OCI-LY7 (cell line): ENCODE measurements at regions not wholly inside any gene's neighbourhood (a gene's known extent, or its start where the extent isn't known, plus 50 kb on each side); places are given as distances from the start of the nearest gene placed in this dataset.

Experiments used
- BruUV-seq: library from RNA; stranded (reverse); fragments of 400-500 nt; replicated peaks from 2 replicates; lab custom pipeline; 2021; lab: Mats Ljungman, UMichigan
- CTCF ChIA-PET: fragments of 300-600 bp; sonication (Branson Sonifier 250); formaldehyde crosslinking; loops from one replicate; lab custom pipeline; 2022; ENCODE audit warnings: antibody characterized with exemption; ENCODE audit not compliant: unreplicated experiment; lab: Charles Lee
- POLR2A ChIA-PET: fragments of 300-600 bp; sonication (Branson Sonifier 250); formaldehyde crosslinking; loops from one replicate; lab custom pipeline; 2022; ENCODE audit warnings: antibody characterized with exemption; lab: Charles Lee
- DNase-seq: peaks from one replicate; pipeline ENCODE4 v3.0.0-alpha.2; 2015; ENCODE audit warnings: low spot score
- H2AFZ ChIP-seq: fragments of 200-600 bp; sonication (generic), shearing (Covaris generic); 2 replicates; pipeline ENCODE4 v1.6.1; 2014; ENCODE audit warnings: mild to moderate bottlenecking, antibody characterized with exemption, low read length, moderate library complexity
- H3K27ac ChIP-seq: fragments of 200-600 bp; sonication (generic); 2 replicates; pipeline ENCODE4 v1.5.1; 2014; ENCODE audit warnings: mixed run types, low read depth, mild to moderate bottlenecking, moderate library complexity, low read length, inconsistent platforms; ENCODE audit not compliant: poor library complexity, severe bottlenecking
- H3K36me3 ChIP-seq: fragments of 200-600 bp; sonication (generic); 2 replicates; pipeline ENCODE4 v1.6.1; 2014; ENCODE audit warnings: mild to moderate bottlenecking, antibody characterized with exemption, low read length, moderate library complexity, mixed read lengths; ENCODE audit not compliant: insufficient read depth
- H3K4me1 ChIP-seq: fragments of 200-600 bp; sonication (generic); 2 replicates; pipeline ENCODE4 v1.5.1; 2014; ENCODE audit warnings: mild to moderate bottlenecking, low read length; ENCODE audit not compliant: insufficient read depth, poor library complexity, severe bottlenecking
- H3K4me2 ChIP-seq: fragments of 200-600 bp; sonication (generic); 2 replicates; pipeline ENCODE4 v1.6.1; 2014; ENCODE audit warnings: mild to moderate bottlenecking, low read length
- H3K4me3 ChIP-seq: fragments of 200-600 bp; sonication (generic); 2 replicates; pipeline ENCODE4 v1.5.1; 2014; ENCODE audit warnings: mild to moderate bottlenecking, low read depth, low read length; ENCODE audit not compliant: poor library complexity, severe bottlenecking
- H3K79me2 ChIP-seq: fragments of 200-600 bp; sonication (generic); 2 replicates; pipeline ENCODE4 v1.6.1; 2016; ENCODE audit warnings: low read depth, mild to moderate bottlenecking, low read length, moderate library complexity, mixed read lengths; ENCODE audit not compliant: insufficient read depth
- H3K9me2 ChIP-seq: fragments of 200-600 bp; sonication (generic); 2 replicates; pipeline ENCODE4 v1.6.1; 2016; ENCODE audit warnings: mild to moderate bottlenecking, low read length, mixed read lengths; ENCODE audit not compliant: insufficient read depth
- H3K9me3 ChIP-seq: fragments of 200-600 bp; sonication (generic); 2 replicates; pipeline ENCODE4 v1.6.1; 2014; ENCODE audit warnings: mild to moderate bottlenecking, mixed run types, low read length, mixed read lengths
- H4K20me1 ChIP-seq: fragments of 200-600 bp; sonication (generic); 2 replicates; pipeline ENCODE4 v1.6.1; 2014; ENCODE audit warnings: mild to moderate bottlenecking, antibody characterized with exemption, low read length, moderate library complexity, mixed read lengths; ENCODE audit not compliant: insufficient read depth
- EZH2phosphoT487 ChIP-seq: fragments of 200-600 bp; sonication (generic); IDR thresholded peaks from 2 replicates; pipeline ENCODE4 v1.6.1; 2018; ENCODE audit warnings: low read depth, borderline replicate concordance, mild to moderate bottlenecking, mixed run types, antibody characterized with exemption, low read length, moderate library complexity, mixed read lengths
- intact Hi-C: fragments of 100-400 bp; cut with micrococcal nuclease; formaldehyde crosslinking; loops from one replicate; pipeline ENCODE4 v1.10.0; 2022; ENCODE audit not compliant: unreplicated experiment
- TF ChIP-seq, protein P1 (sequence below): fragments of 200-600 bp; sonication (generic); conservative IDR thresholded peaks from 2 replicates; pipeline ENCODE4 v1.5.1; 2014; ENCODE audit warnings: mild to moderate bottlenecking, antibody characterized with exemption, low read length, moderate library complexity, mixed read lengths

GRCh38 chr13:88736026-88736425 lies 1064.9 kb downstream of the SLITRK5 start:
- H3K36me3 ChIP-seq = no peaks in the 10 kb centered on the region
- no peaks in the 10 kb centered on the region for H4K20me1 ChIP-seq
- no peak overlapping the region for H2AFZ ChIP-seq
- no peak for DNase-seq
- no peaks in the 10 kb centered on the region for H3K79me2 ChIP-seq
- H3K4me2 ChIP-seq = no peak overlapping the region
- no TSS peak for BruUV-seq
- no peaks in the 10 kb centered on the region for H3K9me2 ChIP-seq
- no peak for TF ChIP-seq EZH2phosphoT487
- TF ChIP-seq, protein P1, sequence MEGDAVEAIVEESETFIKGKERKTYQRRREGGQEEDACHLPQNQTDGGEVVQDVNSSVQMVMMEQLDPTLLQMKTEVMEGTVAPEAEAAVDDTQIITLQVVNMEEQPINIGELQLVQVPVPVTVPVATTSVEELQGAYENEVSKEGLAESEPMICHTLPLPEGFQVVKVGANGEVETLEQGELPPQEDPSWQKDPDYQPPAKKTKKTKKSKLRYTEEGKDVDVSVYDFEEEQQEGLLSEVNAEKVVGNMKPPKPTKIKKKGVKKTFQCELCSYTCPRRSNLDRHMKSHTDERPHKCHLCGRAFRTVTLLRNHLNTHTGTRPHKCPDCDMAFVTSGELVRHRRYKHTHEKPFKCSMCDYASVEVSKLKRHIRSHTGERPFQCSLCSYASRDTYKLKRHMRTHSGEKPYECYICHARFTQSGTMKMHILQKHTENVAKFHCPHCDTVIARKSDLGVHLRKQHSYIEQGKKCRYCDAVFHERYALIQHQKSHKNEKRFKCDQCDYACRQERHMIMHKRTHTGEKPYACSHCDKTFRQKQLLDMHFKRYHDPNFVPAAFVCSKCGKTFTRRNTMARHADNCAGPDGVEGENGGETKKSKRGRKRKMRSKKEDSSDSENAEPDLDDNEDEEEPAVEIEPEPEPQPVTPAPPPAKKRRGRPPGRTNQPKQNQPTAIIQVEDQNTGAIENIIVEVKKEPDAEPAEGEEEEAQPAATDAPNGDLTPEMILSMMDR = no peak
- ChIA-PET CTCF (no interaction called here), POLR2A (no interaction called here)
- no peaks in the 10 kb centered on the region for H3K9me3 ChIP-seq
- no peaks in the 10 kb centered on the region for H3K4me1 ChIP-seq
- no peak overlapping the region for H3K4me3 ChIP-seq
- H3K27ac ChIP-seq = no peak overlapping the region
- intact Hi-C loops = no loop called here

DNA sequence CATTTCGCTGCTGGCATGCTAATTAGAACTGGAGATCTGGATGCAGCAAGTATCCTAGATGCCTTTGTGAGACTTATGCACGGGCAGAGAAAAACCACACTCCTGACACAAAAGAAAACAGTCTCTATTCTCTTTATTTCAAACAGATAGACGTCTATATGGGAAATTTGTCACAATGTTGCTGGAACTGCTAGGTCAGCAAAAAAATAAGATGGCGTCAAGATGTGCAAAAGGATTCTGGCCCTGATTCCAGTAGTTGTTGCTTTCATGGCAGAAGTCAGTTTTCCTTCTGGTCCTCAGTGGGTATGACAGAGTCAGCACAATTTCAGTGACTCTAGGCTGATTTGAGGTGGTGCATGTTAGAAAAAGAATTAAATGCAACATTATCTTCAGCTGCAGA lies 1068.0 kb downstream of the SLITRK5 start:
- no peaks in the 10 kb centered on the region for H3K4me1 ChIP-seq
- H3K9me2 ChIP-seq = no peaks in the 10 kb centered on the region
- DNase-seq = no peak
- no peak overlapping the region for H3K4me3 ChIP-seq
- H4K20me1 ChIP-seq = no peaks in the 10 kb centered on the region
- no peak overlapping the region for H3K27ac ChIP-seq
- no peaks in the 10 kb centered on the region for H3K9me3 ChIP-seq
- intact Hi-C loops = no loop called here
- TF ChIP-seq, protein P1 = no peak
- TF ChIP-seq EZH2phosphoT487 = no peak
- no peaks in the 10 kb centered on the region for H3K36me3 ChIP-seq
- no peak overlapping the region for H2AFZ ChIP-seq
- H3K79me2 ChIP-seq = no peaks in the 10 kb centered on the region
- POLR2A ChIA-PET = interaction anchor here (0.8 kb wide), 1 partner anchor 20 kb away, joined by 4 read pairs; no protein-coding TSS in a partner anchor
- CTCF ChIA-PET = no interaction called here
- H3K4me2 ChIP-seq = no peak overlapping the region
- no TSS peak for BruUV-seq

DNA sequence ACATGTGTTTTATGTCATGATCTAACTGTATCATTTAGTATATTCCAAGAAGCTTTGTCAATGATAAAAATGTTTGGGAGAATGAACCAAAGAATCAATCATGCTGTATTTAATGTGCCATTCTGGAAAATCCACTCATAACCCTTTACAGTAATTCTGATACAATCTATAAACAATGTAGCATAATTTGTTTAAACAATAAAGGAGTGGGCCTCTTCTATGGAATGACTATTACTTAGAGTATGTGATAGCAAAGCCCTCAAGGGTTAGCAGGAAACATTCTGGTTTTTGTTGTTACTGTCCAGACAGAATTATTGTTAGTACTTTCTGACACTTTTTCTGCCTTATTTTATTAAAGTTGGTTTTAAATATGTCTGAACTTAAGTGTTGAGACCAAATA lies 1073.1 kb downstream of the SLITRK5 start:
- H3K4me1 ChIP-seq = no peaks in the 10 kb centered on the region
- H3K9me2 ChIP-seq = no peaks in the 10 kb centered on the region
- no peaks in the 10 kb centered on the region for H3K36me3 ChIP-seq
- no peaks in the 10 kb centered on the region for H4K20me1 ChIP-seq
- CTCF ChIA-PET = no interaction called here
- TF ChIP-seq EZH2phosphoT487 = no peak
- TF ChIP-seq, protein P1 = no peak
- no peaks in the 10 kb centered on the region for H3K79me2 ChIP-seq
- POLR2A ChIA-PET = no interaction called here
- H3K4me3 ChIP-seq = no peak overlapping the region
- H3K27ac ChIP-seq = no peak overlapping the region
- H2AFZ ChIP-seq = no peak overlapping the region
- BruUV-seq = no TSS peak
- intact Hi-C loops = no loop called here
- no peaks in the 10 kb centered on the region for H3K9me3 ChIP-seq
- DNase-seq = no peak
- H3K4me2 ChIP-seq = no peak overlapping the region
